GM19438 (cell line): ENCODE measurements at regions not wholly inside any gene's neighbourhood (a gene's known extent, or its start where the extent isn't known, plus 50 kb on each side); places are given as distances from the start of the nearest gene placed in this dataset.

Source experiments
- ATAC-seq: cut with Tn5 transposase; IDR thresholded peaks from one replicate; pipeline ENCODE4 v1.9.1; 2021; ENCODE audit warnings: low read depth; ENCODE audit not compliant: unreplicated experiment

DNA sequence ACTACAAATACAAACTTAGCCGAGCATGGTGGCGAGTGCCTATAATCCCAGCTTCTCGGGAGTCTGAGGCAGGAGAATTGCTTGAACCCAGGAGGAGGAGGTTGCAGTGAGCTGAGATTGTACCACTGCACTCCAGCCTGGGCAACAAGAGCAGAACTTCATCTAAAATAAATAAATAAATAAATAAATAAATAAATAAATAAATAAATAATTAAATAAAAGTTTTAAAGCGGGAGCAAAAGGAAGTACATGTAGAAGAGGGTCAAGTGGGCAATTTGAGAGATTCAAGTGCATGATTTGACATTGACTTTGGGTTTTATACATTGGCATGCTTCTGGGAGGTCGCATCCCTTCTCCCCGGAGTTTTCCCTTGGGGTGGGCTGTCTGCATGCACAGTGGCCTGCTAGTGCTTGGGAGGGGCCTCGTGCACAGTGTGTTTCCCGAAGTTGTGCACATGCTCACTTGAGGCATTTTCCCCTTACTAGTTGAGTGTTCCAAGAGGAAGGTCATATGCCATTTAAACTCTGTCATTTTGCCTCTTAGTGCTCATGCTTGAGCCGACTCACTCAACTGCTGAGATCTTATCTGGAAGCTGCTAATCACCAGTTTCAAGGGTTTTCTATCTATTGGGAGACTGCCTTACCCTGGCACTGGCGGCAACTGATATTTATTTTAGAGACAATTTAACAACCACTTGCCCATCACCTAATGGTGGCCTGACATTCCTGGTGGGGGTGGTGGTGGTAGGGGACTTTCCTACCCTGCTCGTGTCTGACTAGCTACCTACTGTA lies 193.2 kb upstream of the MPHOSPH6 start:
- no peak for ATAC-seq

- no peak for ATAC-seq
Observed at GRCh38 chr16:82361885-82362284, 191.9 kb upstream of the MPHOSPH6 start.

GRCh38 chr16:82360024-82360783 lies 190.2 kb upstream of the MPHOSPH6 start:
- no peak for ATAC-seq

- ATAC-seq = no peak
Observed at GRCh38 chr16:82358606-82359221, 188.7 kb upstream of the MPHOSPH6 start.

DNA sequence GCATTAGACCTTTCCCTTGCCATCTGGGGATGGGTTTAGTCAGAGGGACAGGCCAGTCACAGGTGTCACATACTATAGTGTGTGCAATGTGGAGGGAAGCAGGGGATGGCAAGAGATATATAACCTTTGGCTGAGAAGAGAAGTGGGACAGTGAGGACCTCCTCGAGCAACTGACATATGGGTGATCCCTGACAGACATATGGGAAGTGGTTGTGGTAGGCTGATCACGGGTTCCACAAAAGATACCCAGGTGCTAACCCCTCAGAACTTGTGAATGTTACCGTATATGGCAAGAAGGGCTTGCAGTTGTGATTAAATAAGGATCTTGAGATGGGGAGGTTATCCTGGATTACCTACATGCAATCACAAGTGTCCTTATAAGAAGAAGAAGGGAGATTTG lies 188.1 kb upstream of the MPHOSPH6 start:
- no peak for ATAC-seq

DNA sequence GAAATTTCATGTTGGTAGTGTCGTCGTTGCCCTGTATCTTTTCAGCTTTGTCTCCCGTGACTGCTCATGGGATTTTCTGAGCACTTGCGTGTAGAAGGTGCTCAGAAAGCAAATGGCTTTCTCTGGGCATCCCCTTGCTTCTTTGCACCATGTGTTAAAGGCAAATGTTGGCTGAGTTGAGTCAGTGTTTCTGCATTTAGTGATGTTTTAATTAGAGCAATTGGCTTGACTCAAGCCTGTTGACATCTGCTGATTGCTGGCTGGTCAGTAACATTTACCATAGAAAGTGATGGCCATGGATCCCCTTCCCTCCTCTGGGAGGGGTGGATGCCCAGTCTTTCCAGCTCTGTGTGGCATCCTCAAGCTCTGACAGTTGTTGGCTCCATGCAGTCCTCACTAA lies 187.2 kb upstream of the MPHOSPH6 start:
- ATAC-seq = no peak

GRCh38 chr16:82350560-82350959 lies 180.5 kb upstream of the MPHOSPH6 start:
- no peak for ATAC-seq

GRCh38 chr16:82345318-82345717 lies 175.3 kb upstream of the MPHOSPH6 start:
- no peak for ATAC-seq

DNA sequence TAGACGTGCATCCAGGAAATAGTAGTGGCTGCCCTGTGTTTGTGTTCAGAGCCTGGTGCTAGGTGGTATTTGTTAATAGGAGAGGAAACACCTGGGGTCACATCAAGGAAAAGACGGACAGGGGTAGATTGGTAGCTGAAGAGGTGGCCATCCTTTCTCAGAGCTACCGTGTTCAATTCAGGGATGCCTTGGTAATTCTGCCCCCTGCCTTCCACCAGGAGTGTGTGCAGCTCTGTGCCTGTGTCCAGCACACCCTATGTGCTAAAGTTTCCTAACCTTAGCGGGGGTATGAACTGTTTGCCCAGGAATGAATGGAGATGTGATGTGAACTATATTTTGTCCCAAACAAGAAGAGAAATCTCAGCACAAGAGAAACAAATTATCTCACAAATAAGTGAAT lies 174.1 kb upstream of the MPHOSPH6 start:
- ATAC-seq = no peak

DNA sequence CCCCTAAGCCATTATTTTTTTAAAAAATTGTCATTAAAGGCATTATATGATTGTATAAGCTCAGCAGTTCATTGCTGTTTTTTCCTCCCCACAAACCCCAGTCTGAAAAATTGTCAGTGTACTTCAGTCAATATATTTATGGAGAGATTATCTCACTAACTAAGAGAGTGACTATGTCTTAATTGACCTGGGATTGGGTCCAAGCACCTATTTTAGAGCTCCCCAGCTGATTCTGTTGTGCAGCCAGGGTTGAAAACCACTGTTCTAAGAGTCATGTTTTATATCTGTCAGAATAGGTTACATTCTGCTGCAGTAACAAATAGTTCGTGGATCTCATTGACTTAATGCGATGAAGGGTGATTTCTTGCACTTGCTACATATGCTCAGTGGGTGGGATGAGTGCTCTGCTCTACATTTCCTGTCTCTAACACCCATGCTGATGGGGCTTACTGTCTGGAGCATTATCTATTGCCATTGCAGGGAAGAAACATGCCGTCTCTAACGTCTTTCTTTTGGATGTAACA lies 171.2 kb upstream of the MPHOSPH6 start:
- ATAC-seq = no peak

DNA sequence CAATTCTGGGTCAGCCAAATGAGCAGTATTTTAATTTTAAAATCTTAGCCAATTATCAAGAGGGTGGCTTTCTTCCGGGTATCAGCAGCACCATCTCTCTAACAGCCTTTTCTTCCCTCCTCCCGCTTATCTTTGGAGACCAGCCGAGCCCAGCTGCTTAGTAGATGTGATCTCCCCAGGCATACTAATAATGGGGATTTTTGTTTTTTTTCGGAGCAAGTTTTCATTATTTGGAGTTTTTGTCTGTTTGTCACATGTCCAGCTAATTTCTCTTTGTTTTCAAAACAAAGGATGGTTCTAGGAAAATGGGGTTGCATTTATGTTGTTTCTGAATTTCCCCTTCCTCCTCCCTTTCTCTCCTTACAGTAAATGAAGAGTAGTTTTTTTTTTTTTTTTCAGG lies 170.5 kb upstream of the MPHOSPH6 start:
- no peak for ATAC-seq

GRCh38 chr16:82337355-82337754 lies 167.3 kb upstream of the MPHOSPH6 start:
- ATAC-seq = no peak

GRCh38 chr16:82331974-82332750 lies 162.1 kb upstream of the MPHOSPH6 start:
- no peak for ATAC-seq

DNA sequence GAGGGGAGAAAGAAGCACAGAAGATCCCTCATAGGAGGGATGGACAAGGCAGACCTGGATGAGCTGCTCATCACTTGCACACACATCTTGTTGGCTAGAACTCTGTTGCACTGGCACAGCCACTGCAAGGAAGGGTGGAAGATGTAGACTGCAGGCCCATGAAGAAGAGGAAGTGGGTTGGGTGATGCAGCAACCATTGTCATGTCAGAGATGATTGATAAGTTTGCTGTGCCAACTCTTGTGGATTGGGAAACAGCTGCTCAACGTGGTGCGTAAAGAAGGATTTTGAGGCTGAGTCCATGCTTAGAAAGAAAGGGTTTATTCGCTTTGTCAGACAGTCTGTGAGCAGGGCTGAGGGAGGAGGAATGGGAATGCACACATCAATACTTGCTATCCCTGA lies 161.4 kb upstream of the MPHOSPH6 start:
- ATAC-seq = no peak

DNA sequence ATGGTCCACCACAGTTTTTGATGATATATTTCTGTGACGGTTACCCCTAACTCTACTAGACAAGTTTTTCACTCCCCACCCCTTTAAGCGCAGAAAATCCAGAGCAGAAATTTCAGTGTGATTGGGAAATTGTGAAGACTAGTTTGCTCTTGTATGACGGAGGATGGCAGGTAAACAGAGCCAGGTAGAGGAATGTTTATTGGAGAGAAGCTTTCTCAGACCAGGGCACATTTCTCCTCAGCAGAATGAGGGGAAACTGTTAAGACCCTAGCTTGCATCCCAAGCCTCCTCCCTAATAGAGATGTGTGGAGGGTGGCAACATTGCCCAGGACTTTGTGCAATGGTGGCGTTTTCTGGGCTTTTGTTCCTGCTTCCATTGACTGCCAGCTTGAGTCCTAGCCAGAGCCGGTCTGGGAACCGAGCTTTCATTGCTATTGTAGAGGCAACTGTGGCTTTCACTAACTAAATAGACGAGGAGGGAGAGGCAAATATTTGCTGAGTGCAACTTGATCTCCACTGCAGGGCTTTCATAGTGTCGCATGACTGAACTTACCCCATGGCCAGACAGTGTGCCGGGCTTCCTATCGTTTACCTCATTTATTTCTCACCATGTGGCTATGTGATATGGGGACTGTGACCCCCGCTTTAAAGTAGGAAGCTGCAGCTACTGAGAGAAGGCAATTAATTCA lies 159.6 kb upstream of the MPHOSPH6 start:
- ATAC-seq = no peak

DNA sequence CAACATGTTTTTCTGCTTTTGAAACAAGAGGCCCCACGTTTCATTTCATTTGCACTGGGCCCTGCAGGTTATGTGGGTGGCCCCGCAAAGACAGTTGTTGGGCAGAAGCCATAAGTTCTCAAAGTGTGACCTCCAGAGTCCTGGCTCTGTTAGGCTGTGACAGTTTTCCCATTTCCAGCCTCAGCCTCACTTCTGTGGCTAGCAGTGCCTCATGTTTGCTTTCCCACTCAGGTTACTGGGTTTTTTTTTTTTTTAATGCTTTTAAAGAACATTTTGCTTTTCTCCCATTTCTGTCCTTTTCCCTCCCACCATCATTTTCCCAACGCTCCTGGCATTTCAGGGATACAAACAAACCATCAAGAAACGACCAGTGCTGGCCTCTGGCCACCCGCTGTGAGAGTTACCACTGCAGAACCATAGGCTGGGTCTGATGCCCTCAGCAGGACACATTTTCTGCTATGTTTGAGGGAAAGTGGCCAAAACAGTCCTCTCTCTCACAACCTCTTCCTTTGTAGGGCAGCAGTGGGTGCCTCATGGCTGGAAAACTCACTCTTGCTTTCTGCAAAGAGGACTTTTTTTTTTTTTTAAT lies 159.0 kb upstream of the MPHOSPH6 start:
- ATAC-seq = no peak

DNA sequence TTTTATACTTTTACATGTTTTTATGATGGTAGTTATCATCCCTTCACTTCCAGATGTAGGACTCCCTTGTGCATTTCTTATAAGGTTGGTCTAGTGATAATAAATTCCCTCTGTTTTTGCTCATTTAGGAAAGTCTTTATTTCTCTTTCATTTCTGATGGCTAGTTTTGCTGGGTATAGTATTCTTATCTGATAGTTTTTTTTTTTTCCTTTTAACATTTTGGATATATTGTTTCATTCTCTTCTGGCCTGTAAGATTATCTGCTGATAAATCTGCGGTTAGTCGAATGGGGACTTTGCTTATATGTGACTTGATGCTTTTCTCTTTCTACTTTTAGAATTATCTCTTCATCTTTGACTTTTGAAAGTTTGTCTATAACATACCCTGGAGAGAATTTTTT lies 153.1 kb upstream of the MPHOSPH6 start:
- ATAC-seq = no peak

DNA sequence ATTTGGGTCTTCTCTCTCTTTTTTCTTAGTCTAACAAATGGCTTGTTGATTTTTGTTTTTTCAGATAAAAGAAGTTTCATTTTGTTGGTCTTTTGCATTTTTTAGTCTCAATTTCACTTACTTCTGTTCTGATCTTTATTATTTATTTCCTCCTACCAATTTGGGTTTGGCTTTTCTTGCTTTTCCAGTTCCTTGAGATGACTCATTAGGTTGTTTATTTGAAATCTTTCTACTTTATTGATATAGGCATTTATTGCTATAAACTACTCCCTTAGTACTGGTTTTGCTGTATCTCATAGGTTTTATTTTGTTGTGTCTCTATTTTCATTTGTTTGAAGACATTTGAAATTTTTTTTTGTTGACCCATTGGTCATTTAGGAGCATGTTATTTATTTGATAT lies 152.2 kb upstream of the MPHOSPH6 start:
- ATAC-seq = no peak

DNA sequence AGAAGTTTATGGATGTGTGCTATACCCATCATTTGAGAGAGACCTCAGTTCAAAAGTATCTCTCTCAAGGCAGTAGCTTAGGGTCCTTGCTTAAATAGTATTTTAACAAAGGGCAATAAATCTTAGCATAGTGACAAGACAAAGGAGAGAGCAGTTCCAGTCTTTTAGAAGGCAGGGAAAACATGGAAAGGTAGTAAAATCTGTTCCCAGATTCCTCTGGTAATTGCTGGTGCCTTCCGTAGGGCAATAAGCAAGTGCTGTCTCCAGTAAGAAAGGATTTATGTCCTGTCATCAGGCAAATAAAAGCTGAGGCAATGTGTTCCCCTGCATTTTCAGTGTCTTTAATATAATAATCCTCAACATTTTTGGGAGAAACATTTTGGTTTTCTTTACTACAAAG lies 149.0 kb upstream of the MPHOSPH6 start:
- no peak for ATAC-seq
